ENCODE measurements at regions not wholly inside any gene's neighbourhood (a gene's known extent, or its start where the extent isn't known, plus 50 kb on each side); places are given as distances from the start of the nearest gene placed in this dataset.

GRCh38 chr11:122365610-122366360 is 249.8 kb upstream of the BLID start (continued):
- TF ChIP-seq XRCC5 (IDR thresholded peaks at IDR 0.05; ENCODE audit: low read depth, low read length) = no peak
- TF ChIP-seq NR1H2 (CRISPR knock-in tag; IDR thresholded peaks at IDR 0.05) = no peak
- no peak for TF ChIP-seq SNRNP70 (optimal IDR thresholded peaks at IDR 0.05; ENCODE audit: low read depth, low read length)

GRCh38 chr11:122363296-122363695 is 247.3 kb upstream of the BLID start:
- no peak overlapping the region for H3K4me3 ChIP-seq
- TF ChIP-seq CTCF (IDR thresholded peaks at IDR 0.05 in 2 of 3, conservative IDR thresholded peaks at IDR 0.05 in 1 of 3; ENCODE audit: insufficient read depth in 2 of 3, low read depth in 1 of 3, low read length in 3 of 3) = no peak
- TF ChIP-seq TAL1 (IDR thresholded peaks at IDR 0.05) = no peak
- no peak for TF ChIP-seq ZNF75A (CRISPR knock-in tag; IDR thresholded peaks at IDR 0.05)
- intact Hi-C loops (cut with micrococcal nuclease) = no loop called here
- H3K4me1 ChIP-seq (replicated peaks in 1 of 2; ENCODE audit: control insufficient read depth in 2 of 2, insufficient read depth in 2 of 2, low read length in 2 of 2) = no peaks in the 10 kb centered on the region
- no peaks in the 10 kb centered on the region for H3K9me1 ChIP-seq (ENCODE audit: control insufficient read depth, insufficient read depth, low read length)
- H3K9me3 ChIP-seq (replicated peaks; ENCODE audit: control insufficient read depth, insufficient read depth, low read depth, low read length) = no peaks in the 10 kb centered on the region
- DNase-seq (ENCODE audit: extremely low read depth in 1 of 4, low spot score in 3 of 4) (no peak), FAIRE-seq (no peak), ATAC-seq (no peak)
- H3K36me3 ChIP-seq (ENCODE audit: control insufficient read depth, insufficient read depth, low read length) = no peaks in the 10 kb centered on the region
- no peaks in the 10 kb centered on the region for H4K20me1 ChIP-seq (replicated peaks; ENCODE audit: control insufficient read depth, insufficient read depth, low read length)
- H3K27ac ChIP-seq (ENCODE audit: extremely low read depth, low read depth, low read length) = no peak overlapping the region
- no peaks in the 10 kb centered on the region for H3K27me3 ChIP-seq (ENCODE audit: control insufficient read depth in 2 of 2, insufficient read depth in 2 of 2, low read length in 2 of 2)
- no peak overlapping the region for H3K9ac ChIP-seq (ENCODE audit: insufficient read depth in 1 of 2, low read depth in 2 of 2, low read length in 2 of 2)
- ChIA-PET CTCF (ENCODE audit: low intra/inter-chr PET ratio) (no interaction called here), POLR2A (no interaction called here)
- no peaks in the 10 kb centered on the region for H3K79me2 ChIP-seq (ENCODE audit: control insufficient read depth, insufficient read depth, low read length)
- no TSS peak for BruUV-seq (replicated peaks)
- no peak overlapping the region for H3K4me2 ChIP-seq (ENCODE audit: insufficient read depth, low read length)
- no peak overlapping the region for H2AFZ ChIP-seq (ENCODE audit: low read depth, low read length)
- 0% methylated on average over 5 of the region's 5 CpGs for WGBS (ENCODE audit: insufficient coverage, low coverage, missing lambda C conversion rate)
- in situ Hi-C loops (cut with MboI) = no loop called here

Measured in K562 (cell line).